Ishikawa (cell line): ENCODE measurements at regions not wholly inside any gene's neighbourhood (a gene's known extent, or its start where the extent isn't known, plus 50 kb on each side); places are given as distances from the start of the nearest gene placed in this dataset.

Source experiments
- CEBPB ChIP-seq: IDR thresholded peaks from 2 replicates; pipeline ENCODE4 v1.6.1; 2012
- CREB1 ChIP-seq: IDR thresholded peaks from 2 replicates; pipeline ENCODE4 v1.6.1; 2012; ENCODE audit warnings: low read depth
- EGR1 ChIP-seq: IDR thresholded peaks from 2 replicates; pipeline ENCODE4 v1.6.1; 2012
- EP300 ChIP-seq: IDR thresholded peaks from 2 replicates; pipeline ENCODE4 v1.6.1; 2012; ENCODE audit warnings: borderline replicate concordance
- FOXM1 ChIP-seq: IDR thresholded peaks from 2 replicates; pipeline ENCODE4 v1.6.1; 2012; ENCODE audit warnings: low read depth, borderline replicate concordance
- MAX ChIP-seq: IDR thresholded peaks from 2 replicates; pipeline ENCODE4 v1.6.1; 2012
- NFIC ChIP-seq: IDR thresholded peaks from 2 replicates; pipeline ENCODE4 v1.6.1; 2012
- RAD21 ChIP-seq: IDR thresholded peaks from 2 replicates; pipeline ENCODE4 v1.6.1; 2012; ENCODE audit warnings: low read depth
- REST ChIP-seq: IDR thresholded peaks from 2 replicates; pipeline ENCODE4 v1.6.1; 2012; ENCODE audit warnings: low read depth, mild to moderate bottlenecking
- TAF1 ChIP-seq: IDR thresholded peaks from 2 replicates; pipeline ENCODE4 v1.6.1; 2012; ENCODE audit warnings: low read depth, mild to moderate bottlenecking
- USF1 ChIP-seq: IDR thresholded peaks from 2 replicates; pipeline ENCODE4 v1.6.1; 2012
- ZBTB7A ChIP-seq: IDR thresholded peaks from 2 replicates; pipeline ENCODE4 v1.6.1; 2012; ENCODE audit warnings: low read depth

- TF ChIP-seq EP300 (no peak), TAF1 (no peak), USF1 (no peak), CEBPB (no peak), CREB1 (no peak), MAX (no peak), REST (no peak), ZBTB7A (no peak), RAD21 (no peak), NFIC (no peak), EGR1 (no peak), FOXM1 (no peak)
Observed at GRCh38 chr2:57396355-57397098, 650.1 kb upstream of the VRK2 start.
